A673 (cell line): ENCODE measurements at regions not wholly inside any gene's neighbourhood (a gene's known extent, or its start where the extent isn't known, plus 50 kb on each side); places are given as distances from the start of the nearest gene placed in this dataset.

ENCODE experiments used
- CTCF ChIP-seq: fragments of 300-800, 200-600 bp; sonication (generic); conservative IDR thresholded peaks from 2 replicates; pipeline ENCODE4 v1.5.1; 2017; ENCODE audit warnings: low read depth, mild to moderate bottlenecking, antibody characterized with exemption, low read length, moderate library complexity, mixed read lengths
- EZH2 ChIP-seq: fragments of 200-600 bp; sonication (generic); IDR thresholded peaks from 2 replicates; pipeline ENCODE4 v1.6.1; 2017; ENCODE audit warnings: borderline replicate concordance, low read depth, mild to moderate bottlenecking, mixed read lengths, antibody characterized with exemption, low read length; ENCODE audit not compliant: poor library complexity, severe bottlenecking

GRCh38 chr9:30121611-30122010, 2262.8 kb upstream of the ACO1 start:
- TF ChIP-seq CTCF: no peak
- no peak for TF ChIP-seq EZH2
